ENCODE measurements at regions not wholly inside any gene's neighbourhood (a gene's known extent, or its start where the extent isn't known, plus 50 kb on each side); places are given as distances from the start of the nearest gene placed in this dataset.

DNA sequence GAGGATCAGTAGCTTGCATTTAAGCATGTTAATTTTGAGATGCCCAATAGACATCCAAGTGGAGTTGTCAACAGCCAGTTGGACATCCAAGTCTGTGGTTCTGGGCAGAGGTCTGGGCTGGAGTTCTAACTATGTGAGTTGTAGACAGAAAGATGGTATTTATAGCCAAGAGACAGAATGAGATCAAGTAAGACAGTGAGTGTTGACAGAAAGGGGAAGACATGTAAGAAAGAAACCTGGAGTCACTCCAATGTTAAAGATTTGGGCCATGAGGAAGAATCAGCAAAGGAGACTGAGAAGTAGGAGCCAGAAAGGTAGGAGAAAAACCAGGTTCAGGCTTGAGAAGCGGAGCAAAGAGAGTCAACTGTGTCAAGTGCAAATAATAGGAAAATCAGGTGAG lies 95.5 kb upstream of the PUM3 start:
- Histone ChIP-seq H4K8ac (ENCODE audit: extremely low read depth, insufficient read depth, low read length) (no peak overlapping the region), H3K4ac (replicated peaks; ENCODE audit: insufficient read length, low read depth, low read length) (no peak overlapping the region), H3K36me3 (ENCODE audit: control insufficient read depth in 2 of 4, insufficient read depth in 4 of 4, low read length in 3 of 4) (no peaks in the 10 kb centered on the region), H3K27me3 (replicated peaks in 1 of 4; ENCODE audit: control insufficient read depth in 3 of 4, extremely low read depth in 1 of 4, insufficient read depth in 3 of 4, low read length in 3 of 4) (no peaks in the 10 kb centered on the region), H4K91ac (replicated peaks; ENCODE audit: insufficient read length, low read length) (no peak overlapping the region), H3K23me2 (ENCODE audit: low read depth, low read length) (no peaks in the 10 kb centered on the region; the same call in 1 of the 2 replicates), H3K4me1 (replicated peaks in 1 of 4; ENCODE audit: control insufficient read depth in 3 of 4, insufficient read depth in 4 of 4, low read length in 3 of 4) (no peaks in the 10 kb centered on the region), H3K18ac (ENCODE audit: extremely low read depth, low read length) (no peak overlapping the region), H3K14ac (ENCODE audit: insufficient read length) (no peak overlapping the region), H3K4me2 (ENCODE audit: insufficient read depth in 1 of 2, low read depth in 2 of 2, low read length in 2 of 2) (no peak overlapping the region), H4K20me1 (replicated peaks in 1 of 2; ENCODE audit: control insufficient read depth in 1 of 2, insufficient read depth in 2 of 2, low read length in 2 of 2) (no peaks in the 10 kb centered on the region), H3K27ac (ENCODE audit: low read depth, low read length) (no peak overlapping the region), H2BK5ac (ENCODE audit: low read depth, low read length) (no peak overlapping the region), H4K5ac (ENCODE audit: insufficient read length, low read depth, low read length) (no peak overlapping the region), H3K9me3 (ENCODE audit: insufficient read depth in 2 of 2, low read depth in 1 of 2, low read length in 1 of 2) (no peaks in the 10 kb centered on the region), H2AFZ (ENCODE audit: low read length) (no peak overlapping the region), H3K4me3 (ENCODE audit: extremely low read depth in 1 of 4, insufficient read depth in 2 of 4, low read depth in 3 of 4, low read length in 4 of 4) (no peak overlapping the region), H3K79me1 (ENCODE audit: low read depth, low read length) (no peaks in the 10 kb centered on the region), H2BK120ac (replicated peaks; ENCODE audit: low read depth, low read length) (no peak overlapping the region), H3K9ac (replicated peaks in 1 of 4; ENCODE audit: extremely low read depth in 1 of 4, low read depth in 3 of 4, low read length in 3 of 4) (no peak overlapping the region), H2BK15ac (ENCODE audit: low read length) (no peak overlapping the region), H3K56ac (replicated peaks; ENCODE audit: insufficient read length, low read depth, low read length) (no peak overlapping the region), H3K23ac (ENCODE audit: insufficient read length) (no peak overlapping the region), H2BK12ac (ENCODE audit: low read depth, low read length) (no peak overlapping the region), H2AK5ac (ENCODE audit: low read depth, low read length) (no peak overlapping the region), H2BK20ac (ENCODE audit: low read length) (no peak overlapping the region), H3K79me2 (ENCODE audit: control insufficient read depth in 1 of 2, insufficient read depth in 2 of 2, low read length in 2 of 2) (no peaks in the 10 kb centered on the region)
- POLR2A ChIA-PET (ENCODE audit: partially characterized antibody) = no interaction called here
- CTCF ChIA-PET (ENCODE audit: partially characterized antibody) = no interaction called here
- 94% methylated on average over 1 of the region's 1 CpG; no CpG with 5 or more reads in 1 of the 2 experiments for WGBS, 2 experiments (ENCODE audit: extremely low coverage in 1 of 2, insufficient coverage in 1 of 2, insufficient read length in 1 of 2, insufficient replicate concordance in 2 of 2, low coverage in 1 of 2, low lambda C conversion rate in 2 of 2, missing lambda C conversion rate in 1 of 2)
- FAIRE-seq (no peak), DNase-seq (ENCODE audit: low read depth in 1 of 2, low spot score in 2 of 2) (no peak)
- TF ChIP-seq, protein P1, sequence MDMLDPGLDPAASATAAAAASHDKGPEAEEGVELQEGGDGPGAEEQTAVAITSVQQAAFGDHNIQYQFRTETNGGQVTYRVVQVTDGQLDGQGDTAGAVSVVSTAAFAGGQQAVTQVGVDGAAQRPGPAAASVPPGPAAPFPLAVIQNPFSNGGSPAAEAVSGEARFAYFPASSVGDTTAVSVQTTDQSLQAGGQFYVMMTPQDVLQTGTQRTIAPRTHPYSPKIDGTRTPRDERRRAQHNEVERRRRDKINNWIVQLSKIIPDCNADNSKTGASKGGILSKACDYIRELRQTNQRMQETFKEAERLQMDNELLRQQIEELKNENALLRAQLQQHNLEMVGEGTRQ (IDR thresholded peaks at IDR 0.05; ENCODE audit: low read length) = no peak
- TF ChIP-seq EZH2 (IDR thresholded peaks at IDR 0.05; ENCODE audit: low read depth, low read length, severe bottlenecking) (no peak), SP1 (IDR thresholded peaks at IDR 0.05; ENCODE audit: low read depth, low read length) (no peak), SIN3A (conservative IDR thresholded peaks at IDR 0.05 in 1 of 2, IDR thresholded peaks at IDR 0.05 in 1 of 2; ENCODE audit: low read depth in 1 of 2, low read length in 2 of 2) (no peak), HDAC2 (IDR thresholded peaks at IDR 0.05; ENCODE audit: borderline replicate concordance in 1 of 2, low read depth in 2 of 2, low read length in 2 of 2) (no peak)
